Caco-2 (cell line): ENCODE measurements at regions not wholly inside any gene's neighbourhood (a gene's known extent, or its start where the extent isn't known, plus 50 kb on each side); places are given as distances from the start of the nearest gene placed in this dataset.
A peak's percentile ranks its signal among the peaks of the same experiment; 100 is the strongest.

Experiments used
- BruUV-seq: library from RNA; stranded (reverse); fragments of 400-500 nt; replicated peaks from 2 replicates; lab custom pipeline; 2021; lab: Mats Ljungman, UMichigan
- CTCF ChIA-PET: fragments of 300-600 bp; sonication (Branson Sonifier 250); formaldehyde crosslinking; loops from one replicate; lab custom pipeline; 2022; ENCODE audit warnings: antibody characterized with exemption; lab: Charles Lee
- POLR2A ChIA-PET: fragments of 300-600 bp; sonication (Branson Sonifier 250); formaldehyde crosslinking; loops from one replicate; lab custom pipeline; 2022; ENCODE audit warnings: antibody characterized with exemption; lab: Charles Lee
- DNase-seq, 2 experiments: peaks; one replicate each; pipeline versions ENCODE4 v3.0.0 to v3.0.0-alpha.2; 2020 to 2022
- H3K27me3 ChIP-seq: replicated peaks from 2 replicates; pipeline ENCODE4 v1.6.0; 2011; ENCODE audit warnings: low read length; ENCODE audit not compliant: control insufficient read depth, insufficient read depth
- H3K36me3 ChIP-seq: 2 replicates; pipeline ENCODE4 v1.5.1; 2011; ENCODE audit warnings: low read length; ENCODE audit not compliant: control insufficient read depth, insufficient read depth
- H3K4me1 ChIP-seq: fragments of 250-450 bp; sonication (Bioruptor Pico); 2 replicates; pipeline ENCODE4 v1.5.1; 2020; ENCODE audit warnings: mild to moderate bottlenecking
- H3K4me3 ChIP-seq: 2 replicates; pipeline ENCODE4 v1.5.1; 2011; ENCODE audit warnings: low read depth, mild to moderate bottlenecking, control low read depth, low read length
- H3K9me3 ChIP-seq: fragments of 250-450 bp; sonication (Bioruptor Pico); 2 replicates; pipeline ENCODE4 v1.5.1; 2020; ENCODE audit warnings: mild to moderate bottlenecking, moderate library complexity
- H3K27ac Mint-ChIP-seq: one replicate; pipeline ENCODE4 v1.8.0; 2022; ENCODE audit warnings: mixed read lengths; ENCODE audit not compliant: unreplicated experiment
- H3K27me3 Mint-ChIP-seq: one replicate; pipeline ENCODE4 v1.8.0; 2022; ENCODE audit warnings: mixed read lengths; ENCODE audit not compliant: insufficient read depth, unreplicated experiment
- H3K36me3 Mint-ChIP-seq: one replicate; pipeline ENCODE4 v1.8.0; 2022; ENCODE audit warnings: mild to moderate bottlenecking, mixed read lengths; ENCODE audit not compliant: insufficient read depth, unreplicated experiment
- H3K4me1 Mint-ChIP-seq: one replicate; pipeline ENCODE4 v1.8.0; 2022; ENCODE audit warnings: low read depth, mixed read lengths; ENCODE audit not compliant: unreplicated experiment
- H3K4me3 Mint-ChIP-seq: one replicate; pipeline ENCODE4 v1.8.0; 2022; ENCODE audit warnings: mild to moderate bottlenecking, moderate library complexity, mixed read lengths; ENCODE audit not compliant: unreplicated experiment
- H3K9me3 Mint-ChIP-seq: one replicate; pipeline ENCODE4 v1.8.0; 2022; ENCODE audit warnings: mixed read lengths; ENCODE audit not compliant: unreplicated experiment
- intact Hi-C: fragments of 100-400 bp; cut with micrococcal nuclease; formaldehyde crosslinking; loops from one replicate; pipeline ENCODE4 v1.10.0; 2022; ENCODE audit not compliant: unreplicated experiment
- TF ChIP-seq, protein P1 (sequence below), 2 experiments: fragments of 200-600 bp in 1 of 2; IDR thresholded peaks; 1 replicate in 1 of 2; 2 replicates in 1 of 2; pipeline versions ENCODE4 v1.5.1 to v1.8.0; 2011 to 2022; ENCODE audit warnings: antibody characterized with exemption in 1 of 2, control low read depth in 1 of 2, inconsistent platforms in 1 of 2, low read depth in 1 of 2, low read length in 1 of 2, mild to moderate bottlenecking in 1 of 2, moderate library complexity in 1 of 2; ENCODE audit not compliant: insufficient read depth in 1 of 2, severe bottlenecking in 1 of 2, unreplicated experiment in 1 of 2

DNA sequence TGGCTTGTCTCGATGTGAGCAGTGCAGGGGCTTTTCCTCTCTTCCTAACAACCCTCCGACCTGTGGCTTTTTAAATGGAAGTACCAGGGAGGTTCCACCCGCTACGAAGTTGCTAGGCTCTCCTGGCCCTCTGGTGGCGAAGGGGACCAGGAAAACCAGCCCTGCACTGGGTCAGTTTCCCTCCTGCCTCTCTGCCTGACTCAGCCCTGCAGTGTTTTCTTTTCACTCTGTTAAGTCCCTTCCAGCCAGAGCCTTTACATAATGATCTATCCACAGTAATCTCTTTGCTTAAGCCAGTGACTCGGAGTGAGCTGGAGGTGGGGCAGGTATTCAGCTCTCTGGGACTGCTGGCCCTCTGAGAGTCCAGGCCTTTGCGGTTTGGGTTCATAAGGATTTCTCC, 331.3 kb upstream of the EEF2KMT start:
- Mint-ChIP-seq H3K36me3 (no peaks in the 10 kb centered on the region), H3K9me3 (no peaks in the 10 kb centered on the region), H3K4me1 (no peaks in the 10 kb centered on the region), H3K27ac (no peak overlapping the region), H3K27me3 (peaks cover 7% of the 10 kb centered on the region), H3K4me3 (no peak overlapping the region)
- CTCF ChIA-PET, result no interaction called here
- intact Hi-C loops, result no loop called here
- Histone ChIP-seq H3K27me3 (no peaks in the 10 kb centered on the region; the same call in 1 of the 2 replicates), H3K4me1 (no peaks in the 10 kb centered on the region), H3K9me3 (no peaks in the 10 kb centered on the region), H3K4me3 (no peak overlapping the region), H3K36me3 (no peaks in the 10 kb centered on the region)
- TF ChIP-seq, protein P1, sequence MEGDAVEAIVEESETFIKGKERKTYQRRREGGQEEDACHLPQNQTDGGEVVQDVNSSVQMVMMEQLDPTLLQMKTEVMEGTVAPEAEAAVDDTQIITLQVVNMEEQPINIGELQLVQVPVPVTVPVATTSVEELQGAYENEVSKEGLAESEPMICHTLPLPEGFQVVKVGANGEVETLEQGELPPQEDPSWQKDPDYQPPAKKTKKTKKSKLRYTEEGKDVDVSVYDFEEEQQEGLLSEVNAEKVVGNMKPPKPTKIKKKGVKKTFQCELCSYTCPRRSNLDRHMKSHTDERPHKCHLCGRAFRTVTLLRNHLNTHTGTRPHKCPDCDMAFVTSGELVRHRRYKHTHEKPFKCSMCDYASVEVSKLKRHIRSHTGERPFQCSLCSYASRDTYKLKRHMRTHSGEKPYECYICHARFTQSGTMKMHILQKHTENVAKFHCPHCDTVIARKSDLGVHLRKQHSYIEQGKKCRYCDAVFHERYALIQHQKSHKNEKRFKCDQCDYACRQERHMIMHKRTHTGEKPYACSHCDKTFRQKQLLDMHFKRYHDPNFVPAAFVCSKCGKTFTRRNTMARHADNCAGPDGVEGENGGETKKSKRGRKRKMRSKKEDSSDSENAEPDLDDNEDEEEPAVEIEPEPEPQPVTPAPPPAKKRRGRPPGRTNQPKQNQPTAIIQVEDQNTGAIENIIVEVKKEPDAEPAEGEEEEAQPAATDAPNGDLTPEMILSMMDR (IDR thresholded peaks at IDR 0.05; ENCODE audit: insufficient read depth in 1 of 2, low read depth in 1 of 2, low read length in 1 of 2, severe bottlenecking in 1 of 2, unreplicated experiment in 1 of 2), result peak in 1 of 2 experiments; percentile 16
- DNase-seq, result peak in 1 of 2 experiments; percentile 7
- BruUV-seq, result no TSS peak
- POLR2A ChIA-PET, result no interaction called here

DNA sequence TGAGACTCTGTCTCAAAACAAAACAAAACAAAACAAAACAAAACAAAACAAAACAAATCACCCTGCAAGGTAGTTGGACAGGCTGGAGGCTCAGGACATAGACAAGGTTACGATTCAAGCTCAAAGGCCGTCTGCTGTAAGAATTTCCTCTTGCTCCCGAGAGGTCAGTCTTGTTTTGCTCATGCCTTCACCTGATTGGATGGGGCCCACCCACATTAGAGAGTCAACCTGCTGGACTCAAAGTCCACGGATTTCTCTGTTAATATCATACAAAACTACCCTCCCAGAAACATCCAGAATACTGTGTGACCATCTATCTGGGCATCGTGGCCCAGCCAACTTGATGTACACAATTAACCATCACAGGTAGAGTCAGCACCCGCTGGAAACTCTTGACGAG, 330.0 kb upstream of the EEF2KMT start:
- H3K4me3 Mint-ChIP-seq, result no peak overlapping the region
- no peak overlapping the region for H3K27ac Mint-ChIP-seq
- H3K9me3 Mint-ChIP-seq, result no peaks in the 10 kb centered on the region
- H3K4me1 ChIP-seq, result no peaks in the 10 kb centered on the region
- intact Hi-C loops, result no loop called here
- TF ChIP-seq, protein P1 (IDR thresholded peaks at IDR 0.05; ENCODE audit: insufficient read depth in 1 of 2, low read depth in 1 of 2, low read length in 1 of 2, severe bottlenecking in 1 of 2, unreplicated experiment in 1 of 2), result no peak
- no peaks in the 10 kb centered on the region for H3K27me3 ChIP-seq
- ChIA-PET CTCF (no interaction called here), POLR2A (no interaction called here)
- no peaks in the 10 kb centered on the region for H3K4me1 Mint-ChIP-seq
- H3K36me3 Mint-ChIP-seq, result no peaks in the 10 kb centered on the region
- no peak for DNase-seq
- BruUV-seq, result no TSS peak
- H3K36me3 ChIP-seq, result no peaks in the 10 kb centered on the region
- peaks cover 7% of the 10 kb centered on the region for H3K27me3 Mint-ChIP-seq
- no peaks in the 10 kb centered on the region for H3K9me3 ChIP-seq
- no peak overlapping the region for H3K4me3 ChIP-seq

DNA sequence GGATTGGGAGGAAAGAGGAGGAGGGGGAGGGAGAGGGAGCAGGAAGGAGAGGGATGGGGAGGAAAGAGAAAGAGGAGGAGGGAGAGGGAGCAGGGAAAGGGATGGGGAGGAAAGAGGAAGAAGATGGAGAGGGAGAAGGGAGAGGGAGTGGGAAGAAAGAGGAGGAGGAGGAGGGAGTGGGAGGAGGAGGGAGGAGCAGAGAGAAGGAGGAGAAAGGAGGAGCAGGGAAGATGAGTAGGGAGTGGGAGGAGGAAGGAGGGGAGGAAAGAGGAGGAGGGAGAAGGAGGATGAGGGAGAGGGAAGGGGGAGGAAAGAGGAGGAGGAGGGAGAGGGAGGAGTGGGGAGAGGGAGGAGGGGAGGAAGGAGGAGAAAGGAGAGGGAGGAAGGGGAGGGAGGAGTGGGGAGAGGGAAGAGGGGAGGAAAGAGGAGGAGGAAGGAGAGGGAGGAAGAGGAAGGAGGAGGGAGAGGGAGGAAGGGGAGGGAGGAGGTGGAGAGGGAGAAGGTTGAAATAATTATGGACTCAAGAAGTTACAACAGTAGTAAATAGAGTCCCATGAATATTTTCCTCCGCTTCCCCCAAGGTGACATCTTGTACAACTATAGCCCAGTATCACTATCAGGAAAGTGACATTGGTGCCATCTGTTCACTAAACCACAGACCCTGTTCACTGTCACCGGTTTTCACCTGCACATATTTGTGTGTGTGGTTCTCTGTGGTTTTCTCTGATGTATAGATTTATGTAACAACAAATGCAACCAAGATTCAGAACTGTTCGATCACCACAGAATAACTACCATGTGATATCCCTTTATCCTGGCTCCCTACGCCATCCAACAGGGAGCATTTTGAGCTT, 325.3 kb upstream of the EEF2KMT start:
- Mint-ChIP-seq H3K9me3 (no peaks in the 10 kb centered on the region), H3K27me3 (peaks cover 3% of the 10 kb centered on the region), H3K36me3 (no peaks in the 10 kb centered on the region), H3K27ac (no peak overlapping the region), H3K4me1 (no peaks in the 10 kb centered on the region), H3K4me3 (no peak overlapping the region)
- H3K4me3 ChIP-seq, result no peak overlapping the region
- H3K36me3 ChIP-seq, result no peaks in the 10 kb centered on the region
- no peaks in the 10 kb centered on the region for H3K27me3 ChIP-seq
- H3K4me1 ChIP-seq, result no peaks in the 10 kb centered on the region
- ChIA-PET CTCF (no interaction called here), POLR2A (no interaction called here)
- TF ChIP-seq, protein P1 (IDR thresholded peaks at IDR 0.05; ENCODE audit: insufficient read depth in 1 of 2, low read depth in 1 of 2, low read length in 1 of 2, severe bottlenecking in 1 of 2, unreplicated experiment in 1 of 2), result no peak
- BruUV-seq, result no TSS peak
- DNase-seq, result no peak
- intact Hi-C loops, result no loop called here
- H3K9me3 ChIP-seq, result no peaks in the 10 kb centered on the region
